ENCODE measurements at regions not wholly inside any gene's neighbourhood (a gene's known extent, or its start where the extent isn't known, plus 50 kb on each side); places are given as distances from the start of the nearest gene placed in this dataset.
"Not testable (repeated sequence)": the region's sequence is repeated elsewhere in the genome, so short reads cannot be mapped to it uniquely, and the experiment has no call there.

- no peak for DNase-seq (ENCODE audit: low read depth)
Measured at GRCh38 chr6:168255283-168255881, 64.2 kb downstream of the DACT2 start.

- no peak for DNase-seq (ENCODE audit: low read depth)
Measured at GRCh38 chr6:168252267-168252666, 67.3 kb downstream of the DACT2 start.

- no peak for DNase-seq (ENCODE audit: low read depth)
Measured at GRCh38 chr6:168250250-168250649, 69.3 kb downstream of the DACT2 start.

- no peak for DNase-seq (ENCODE audit: low read depth)
Measured at GRCh38 chr6:168249746-168250145, 69.8 kb downstream of the DACT2 start.

- no peak for DNase-seq (ENCODE audit: low read depth)
Measured at GRCh38 chr6:168248148-168248620, 71.4 kb downstream of the DACT2 start.

- no peak for DNase-seq (ENCODE audit: low read depth)
Measured at GRCh38 chr6:168247443-168248147, 72.0 kb downstream of the DACT2 start.

GRCh38 chr6:168244961-168245551, 74.5 kb downstream of the DACT2 start:
- no peak for DNase-seq (ENCODE audit: low read depth)

- no peak for DNase-seq (ENCODE audit: low read depth)
Measured at GRCh38 chr6:168243812-168244376, 75.7 kb downstream of the DACT2 start.

- DNase-seq (ENCODE audit: low read depth) = no peak
Measured at GRCh38 chr6:168242940-168243225, 76.7 kb downstream of the DACT2 start.

GRCh38 chr6:168242111-168242939, 77.3 kb downstream of the DACT2 start:
- DNase-seq (ENCODE audit: low read depth) = no peak

- no peak for DNase-seq (ENCODE audit: low read depth)
Measured at GRCh38 chr6:168240160-168240559, 79.4 kb downstream of the DACT2 start.

- DNase-seq (ENCODE audit: low read depth) = no peak
Measured at GRCh38 chr6:168239044-168239773, 80.4 kb downstream of the DACT2 start.

GRCh38 chr6:168238159-168238909, 81.2 kb downstream of the DACT2 start:
- DNase-seq (ENCODE audit: low read depth) = no peak

- not testable (repeated sequence) for DNase-seq (ENCODE audit: low read depth)
Measured at GRCh38 chr6:168233875-168234213, 85.7 kb downstream of the DACT2 start.

GRCh38 chr6:168232989-168233874, 86.3 kb downstream of the DACT2 start:
- DNase-seq (ENCODE audit: low read depth) = no peak

GRCh38 chr6:168232528-168232927, 87.0 kb downstream of the DACT2 start:
- DNase-seq (ENCODE audit: low read depth) = no peak

- DNase-seq (ENCODE audit: low read depth) = peak; percentile 24
Measured at GRCh38 chr6:168232062-168232461, 87.5 kb downstream of the DACT2 start.

- no peak for DNase-seq (ENCODE audit: low read depth)
Measured at GRCh38 chr6:168231393-168231957, 88.1 kb downstream of the DACT2 start.

GRCh38 chr6:168229368-168229752, 90.2 kb downstream of the DACT2 start:
- no peak for DNase-seq (ENCODE audit: low read depth)

Measured in myocyte (in vitro differentiated cells).